ENCODE measurements at regions not wholly inside any gene's neighbourhood (a gene's known extent, or its start where the extent isn't known, plus 50 kb on each side); places are given as distances from the start of the nearest gene placed in this dataset.

DNA sequence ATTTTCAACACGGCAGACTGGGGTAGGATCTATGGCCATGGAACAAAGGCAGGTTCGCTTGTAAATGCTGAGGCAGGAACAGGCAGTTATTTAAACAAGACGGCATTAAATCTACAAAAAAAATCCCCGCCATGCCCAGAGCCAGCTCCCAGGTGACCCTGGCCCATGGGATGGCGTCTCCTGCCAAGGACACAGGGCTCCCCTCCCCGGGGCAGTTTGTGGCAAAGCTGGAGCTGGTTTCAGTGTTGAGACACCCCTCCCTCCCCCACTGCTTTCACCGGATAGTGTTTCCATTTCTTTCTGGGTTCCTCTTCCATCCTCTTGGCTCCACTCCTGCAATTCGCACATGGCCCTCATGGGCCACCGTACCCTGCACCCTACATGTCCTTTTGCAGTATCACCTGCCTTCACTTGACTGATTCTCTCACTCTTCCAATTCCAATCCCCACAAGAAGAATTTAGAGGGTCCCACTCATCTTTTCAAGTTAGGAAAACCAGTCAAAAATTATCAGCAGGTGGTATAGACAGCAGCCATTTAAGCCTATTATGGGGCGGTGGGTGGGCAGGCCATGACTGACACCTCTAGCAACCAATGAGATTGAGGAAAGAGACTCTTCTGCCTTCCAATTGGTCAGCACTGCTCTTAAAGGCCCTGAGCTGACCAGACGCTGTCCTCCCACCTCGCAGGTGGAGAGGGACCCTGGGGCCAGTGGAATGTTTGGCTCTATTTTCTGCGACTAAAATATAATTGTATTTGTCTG is 52.0 kb downstream of the OLIG1 start:
- no peak overlapping the region for H3K4me3 ChIP-seq (ENCODE audit: low read depth, low read length)
- DNase-seq (ENCODE audit: low read depth), result peak; percentile 18
- TF ChIP-seq, protein P1, sequence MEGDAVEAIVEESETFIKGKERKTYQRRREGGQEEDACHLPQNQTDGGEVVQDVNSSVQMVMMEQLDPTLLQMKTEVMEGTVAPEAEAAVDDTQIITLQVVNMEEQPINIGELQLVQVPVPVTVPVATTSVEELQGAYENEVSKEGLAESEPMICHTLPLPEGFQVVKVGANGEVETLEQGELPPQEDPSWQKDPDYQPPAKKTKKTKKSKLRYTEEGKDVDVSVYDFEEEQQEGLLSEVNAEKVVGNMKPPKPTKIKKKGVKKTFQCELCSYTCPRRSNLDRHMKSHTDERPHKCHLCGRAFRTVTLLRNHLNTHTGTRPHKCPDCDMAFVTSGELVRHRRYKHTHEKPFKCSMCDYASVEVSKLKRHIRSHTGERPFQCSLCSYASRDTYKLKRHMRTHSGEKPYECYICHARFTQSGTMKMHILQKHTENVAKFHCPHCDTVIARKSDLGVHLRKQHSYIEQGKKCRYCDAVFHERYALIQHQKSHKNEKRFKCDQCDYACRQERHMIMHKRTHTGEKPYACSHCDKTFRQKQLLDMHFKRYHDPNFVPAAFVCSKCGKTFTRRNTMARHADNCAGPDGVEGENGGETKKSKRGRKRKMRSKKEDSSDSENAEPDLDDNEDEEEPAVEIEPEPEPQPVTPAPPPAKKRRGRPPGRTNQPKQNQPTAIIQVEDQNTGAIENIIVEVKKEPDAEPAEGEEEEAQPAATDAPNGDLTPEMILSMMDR (IDR thresholded peaks at IDR 0.05; ENCODE audit: insufficient read depth, low read length), result no peak

DNA sequence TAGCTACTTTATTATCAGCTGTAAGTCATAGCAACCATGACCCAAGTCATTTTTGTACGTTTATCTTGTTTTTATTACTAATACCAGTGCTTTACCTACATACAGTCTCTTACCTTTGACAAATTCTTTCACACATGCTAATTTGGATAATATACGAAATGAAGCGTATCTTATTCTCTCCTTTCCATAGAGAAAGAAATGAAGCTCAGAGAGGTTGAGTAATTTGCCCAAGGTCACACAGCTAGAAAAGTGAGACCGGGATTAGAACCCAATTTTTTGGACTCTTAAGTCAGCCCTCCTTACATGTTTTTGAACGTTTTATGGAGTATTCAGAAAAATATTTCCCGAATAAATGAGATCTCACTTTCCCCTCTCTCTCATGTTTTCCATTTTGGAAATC is 52.6 kb downstream of the OLIG1 start:
- TF ChIP-seq, protein P1 (IDR thresholded peaks at IDR 0.05; ENCODE audit: insufficient read depth, low read length), result no peak
- DNase-seq (ENCODE audit: low read depth), result no peak
- no peak overlapping the region for H3K4me3 ChIP-seq (ENCODE audit: low read depth, low read length)

DNA sequence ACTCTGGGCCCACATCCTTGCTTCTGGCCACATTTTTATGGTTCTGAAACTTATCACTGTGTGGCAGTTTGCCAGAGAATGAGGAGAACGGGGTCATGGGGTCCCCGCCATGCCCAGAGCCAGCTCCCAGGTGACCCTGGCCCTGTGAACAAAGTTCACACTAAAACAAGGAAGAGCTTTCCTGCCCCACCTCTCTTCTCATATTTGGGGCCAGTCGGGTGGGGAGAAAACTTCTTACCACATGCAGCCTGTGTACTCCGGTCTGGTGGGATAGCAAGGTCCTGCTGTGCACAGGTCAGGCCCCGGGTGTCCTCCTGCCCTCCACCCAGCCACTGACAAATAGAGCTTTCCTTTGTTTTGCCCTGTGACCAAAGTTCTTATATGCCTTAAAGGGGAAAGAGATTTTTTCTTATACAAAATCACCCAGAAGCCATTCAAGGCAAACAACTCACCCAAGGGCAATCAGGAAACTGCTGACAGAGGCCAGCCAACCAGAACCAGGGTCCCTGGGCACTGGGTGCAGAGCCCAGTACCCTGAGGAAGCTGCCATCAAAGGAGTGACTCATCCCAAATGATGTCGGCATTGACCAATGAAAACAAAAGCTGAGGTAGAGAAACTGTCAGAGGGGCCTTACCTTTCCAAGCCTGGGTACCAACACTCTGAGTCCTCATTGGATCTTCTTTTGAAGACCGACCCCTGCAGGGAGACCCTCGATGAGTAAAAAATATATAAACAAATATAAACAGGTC is 53.6 kb downstream of the OLIG1 start:
- TF ChIP-seq, protein P1 (IDR thresholded peaks at IDR 0.05; ENCODE audit: insufficient read depth, low read length), result no peak
- H3K4me3 ChIP-seq (ENCODE audit: low read depth, low read length), result no peak overlapping the region
- DNase-seq (ENCODE audit: low read depth), result no peak

DNA sequence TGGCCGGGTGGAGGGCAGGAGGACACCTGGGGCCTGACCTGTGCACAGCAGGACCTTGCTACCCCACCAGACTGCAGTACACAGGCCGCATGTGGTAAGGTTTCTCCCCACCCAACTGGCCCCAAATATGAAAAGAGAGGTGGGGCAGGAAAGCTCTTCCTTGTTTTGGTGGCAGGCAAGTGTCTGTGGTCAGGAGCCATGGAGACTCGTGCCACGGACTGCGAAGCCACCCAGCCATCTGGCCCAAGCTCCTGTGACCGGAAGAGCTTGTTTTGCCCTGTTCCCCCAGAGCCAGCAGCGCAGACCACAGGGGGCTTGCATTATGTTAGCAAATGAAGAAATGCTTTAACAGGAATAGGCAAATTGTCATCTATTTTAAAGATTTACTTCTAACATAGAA is 54.9 kb downstream of the OLIG1 start:
- TF ChIP-seq, protein P1 (IDR thresholded peaks at IDR 0.05; ENCODE audit: insufficient read depth, low read length), result no peak
- H3K4me3 ChIP-seq (ENCODE audit: low read depth, low read length), result no peak overlapping the region
- DNase-seq (ENCODE audit: low read depth), result no peak

DNA sequence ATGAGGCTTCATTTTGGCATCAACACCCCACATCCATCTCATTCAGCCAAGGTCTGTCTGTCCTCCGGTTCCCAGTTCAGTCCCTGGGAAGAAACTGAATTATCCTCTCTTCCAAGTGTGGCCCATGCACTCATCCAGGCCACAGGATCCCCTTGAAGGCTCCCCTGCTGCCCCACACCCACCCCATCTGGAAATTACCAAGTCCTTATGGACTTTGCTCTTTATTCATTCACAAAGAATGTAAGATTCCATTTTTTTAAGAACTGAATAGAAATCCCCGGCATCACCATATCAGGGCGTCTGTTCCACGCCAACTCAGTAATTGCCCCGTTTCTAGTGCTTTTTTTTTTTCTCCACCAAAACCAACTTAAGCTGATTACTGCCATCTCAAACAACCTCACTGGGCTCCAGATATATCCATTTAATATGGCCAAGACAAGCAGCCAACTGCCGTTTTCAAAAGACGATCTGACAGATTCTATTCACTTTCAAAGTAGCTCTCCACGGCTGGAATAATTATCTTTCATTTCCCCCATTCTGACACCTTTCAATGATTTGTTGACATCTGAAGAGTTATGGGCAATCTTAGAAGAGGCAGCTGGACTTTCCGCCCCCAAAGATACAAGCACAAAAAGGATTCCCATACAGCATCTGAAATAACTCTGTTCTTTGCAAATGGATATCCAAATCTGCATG is 55.9 kb downstream of the OLIG1 start:
- peak; percentile 3 for DNase-seq (ENCODE audit: low read depth)
- TF ChIP-seq, protein P1 (IDR thresholded peaks at IDR 0.05; ENCODE audit: insufficient read depth, low read length), result no peak
- H3K4me3 ChIP-seq (ENCODE audit: low read depth, low read length), result no peak overlapping the region

DNA sequence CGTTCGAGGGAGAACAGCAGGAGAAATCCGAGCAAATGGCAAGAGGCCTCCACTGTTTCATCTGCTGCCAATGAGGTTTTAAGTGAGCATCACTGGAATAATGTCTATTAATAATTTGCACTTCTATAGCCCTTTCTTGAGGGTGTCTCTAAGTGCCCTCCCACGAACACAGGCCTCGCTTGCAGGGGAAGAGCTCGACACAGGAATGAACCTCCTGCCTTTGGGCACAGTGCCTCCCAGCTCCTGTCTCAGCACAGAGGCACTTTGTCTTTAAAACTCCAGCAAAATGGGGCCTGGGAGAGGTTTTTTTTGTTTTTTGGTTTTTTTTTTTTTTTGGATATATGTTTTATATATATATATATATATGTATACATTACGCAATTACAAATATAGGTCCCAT is 56.6 kb downstream of the OLIG1 start:
- H3K4me3 ChIP-seq (ENCODE audit: low read depth, low read length), result no peak overlapping the region
- TF ChIP-seq, protein P1 (IDR thresholded peaks at IDR 0.05; ENCODE audit: insufficient read depth, low read length), result no peak
- DNase-seq (ENCODE audit: low read depth), result no peak

Measured in fibroblast of the aortic adventitia (primary cell).